Nucleus accumbens (tissue), 56 donors: ENCODE measurements at regions not wholly inside any gene's neighbourhood (a gene's known extent, or its start where the extent isn't known, plus 50 kb on each side); places are given as distances from the start of the nearest gene placed in this dataset.

Source experiments
- DNase-seq, 56 donors: peaks; one replicate each; lab custom pipeline; 2025; lab: John Stamatoyannopoulos, UW

- DNase-seq, result no peak
These were observed 964.9 kb upstream of the ACVR2A start for GRCh38 chr2:146879882-146880281.

GRCh38 chr2:146874260-146874658 lies 970.6 kb upstream of the ACVR2A start:
- DNase-seq, result no peak

- DNase-seq, result no peak
These were observed 971.1 kb upstream of the ACVR2A start for GRCh38 chr2:146873646-146874259.

- no peak for DNase-seq
These were observed 971.8 kb upstream of the ACVR2A start for GRCh38 chr2:146873056-146873455.

GRCh38 chr2:146870691-146871090 lies 974.1 kb upstream of the ACVR2A start:
- DNase-seq, result no peak

GRCh38 chr2:146869328-146869727 lies 975.5 kb upstream of the ACVR2A start:
- DNase-seq, result no peak

- DNase-seq, result no peak
These were observed 976.8 kb upstream of the ACVR2A start for GRCh38 chr2:146868051-146868450.

GRCh38 chr2:146867477-146867986 lies 977.3 kb upstream of the ACVR2A start:
- DNase-seq, result no peak

GRCh38 chr2:146853741-146854444 lies 990.9 kb upstream of the ACVR2A start:
- DNase-seq, result no peak

- DNase-seq, result no peak
These were observed 992.2 kb upstream of the ACVR2A start for GRCh38 chr2:146852661-146853060.

GRCh38 chr2:146850746-146851145 lies 994.1 kb upstream of the ACVR2A start:
- no peak for DNase-seq

GRCh38 chr2:146847846-146848245 lies 997.0 kb upstream of the ACVR2A start:
- DNase-seq, result no peak

- DNase-seq, result no peak
These were observed 1000.4 kb upstream of the ACVR2A start for GRCh38 chr2:146844226-146844990.

- DNase-seq, result no peak
These were observed 1007.0 kb upstream of the ACVR2A start for GRCh38 chr2:146837857-146838256.

GRCh38 chr2:146826388-146826787 lies 1018.4 kb upstream of the ACVR2A start:
- DNase-seq, result no peak

- DNase-seq, result no peak
These were observed 1023.0 kb upstream of the ACVR2A start for GRCh38 chr2:146821836-146822316.

- DNase-seq, result no peak
These were observed 1024.2 kb upstream of the ACVR2A start for GRCh38 chr2:146820672-146821071.

GRCh38 chr2:146818122-146818521 lies 1026.7 kb upstream of the ACVR2A start:
- DNase-seq, result no peak

GRCh38 chr2:146817613-146818012 lies 1027.2 kb upstream of the ACVR2A start:
- DNase-seq, result no peak

- DNase-seq, result no peak
These were observed 1029.9 kb upstream of the ACVR2A start for GRCh38 chr2:146814971-146815370.

GRCh38 chr2:146807568-146808168 lies 1037.2 kb upstream of the ACVR2A start:
- DNase-seq, result no peak
